ENCODE measurements at regions not wholly inside any gene's neighbourhood (a gene's known extent, or its start where the extent isn't known, plus 50 kb on each side); places are given as distances from the start of the nearest gene placed in this dataset.

GRCh38 chr7:50857804-50858489, 75.3 kb upstream of the GRB10 start:
- TF ChIP-seq REST (IDR thresholded peaks at IDR 0.05; ENCODE audit: insufficient replicate concordance, low read depth) (no peak), CTCF (IDR thresholded peaks at IDR 0.05; ENCODE audit: insufficient read depth, low read length) (no peak), SPI1 (IDR thresholded peaks at IDR 0.05; ENCODE audit: borderline replicate concordance, low read depth) (no peak), GABPA (IDR thresholded peaks at IDR 0.05; ENCODE audit: low read depth) (no peak), POLR2AphosphoS5 (IDR thresholded peaks at IDR 0.05; ENCODE audit: low read depth) (no peak)
- no peak for DNase-seq (ENCODE audit: low read depth in 1 of 2, low spot score in 1 of 2)
- no peak overlapping the region for H3K27ac ChIP-seq (replicated peaks)

GRCh38 chr7:50856806-50857205, 74.1 kb upstream of the GRB10 start:
- Histone ChIP-seq H3K27ac (replicated peaks) (no peak overlapping the region), H3K27me3 (ENCODE audit: insufficient read depth, poor library complexity, severe bottlenecking) (no peaks in the 10 kb centered on the region), H3K4me3 (replicated peaks; ENCODE audit: insufficient read depth, low read length) (no peak overlapping the region)
- TF ChIP-seq GABPA (IDR thresholded peaks at IDR 0.05; ENCODE audit: low read depth) = no peak
- no peak for TF ChIP-seq POLR2AphosphoS5 (IDR thresholded peaks at IDR 0.05; ENCODE audit: low read depth)
- no peak for TF ChIP-seq SPI1 (IDR thresholded peaks at IDR 0.05; ENCODE audit: borderline replicate concordance, low read depth)
- no peak for TF ChIP-seq CTCF (IDR thresholded peaks at IDR 0.05; ENCODE audit: insufficient read depth, low read length)
- TF ChIP-seq REST (IDR thresholded peaks at IDR 0.05; ENCODE audit: insufficient replicate concordance, low read depth) = no peak
- DNase-seq (ENCODE audit: low read depth in 1 of 2, low spot score in 1 of 2) = no peak

More at GRCh38 chr7:50857804-50858489, 75.3 kb upstream of the GRB10 start:
- Histone ChIP-seq H3K27me3 (ENCODE audit: insufficient read depth, poor library complexity, severe bottlenecking) (no peaks in the 10 kb centered on the region), H3K4me3 (replicated peaks; ENCODE audit: insufficient read depth, low read length) (no peak overlapping the region)

- H3K27ac ChIP-seq (replicated peaks) = no peak overlapping the region
- no peak for DNase-seq (ENCODE audit: low read depth in 1 of 2, low spot score in 1 of 2)
- H3K4me3 ChIP-seq (replicated peaks; ENCODE audit: insufficient read depth, low read length) = no peak overlapping the region
- H3K27me3 ChIP-seq (ENCODE audit: insufficient read depth, poor library complexity, severe bottlenecking) = no peaks in the 10 kb centered on the region
- no peak for TF ChIP-seq SPI1 (IDR thresholded peaks at IDR 0.05; ENCODE audit: borderline replicate concordance, low read depth)
- TF ChIP-seq REST (IDR thresholded peaks at IDR 0.05; ENCODE audit: insufficient replicate concordance, low read depth) = no peak
- no peak for TF ChIP-seq GABPA (IDR thresholded peaks at IDR 0.05; ENCODE audit: low read depth)
- no peak for TF ChIP-seq POLR2AphosphoS5 (IDR thresholded peaks at IDR 0.05; ENCODE audit: low read depth)
- no peak for TF ChIP-seq CTCF (IDR thresholded peaks at IDR 0.05; ENCODE audit: insufficient read depth, low read length)
Measured at GRCh38 chr7:50856231-50856630, 73.5 kb upstream of the GRB10 start.
